Common myeloid progenitor, CD34-positive (primary cell): ENCODE measurements at regions not wholly inside any gene's neighbourhood (a gene's known extent, or its start where the extent isn't known, plus 50 kb on each side); places are given as distances from the start of the nearest gene placed in this dataset.

Source experiments
- CTCF ChIA-PET: fragments of 350-600 bp; sonication (Branson Sonifier 250); formaldehyde crosslinking; loops from one replicate; lab custom pipeline; 2021; ENCODE audit warnings: antibody characterized with exemption; lab: Charles Lee
- POLR2A ChIA-PET: fragments of 350-600 bp; sonication (Branson Sonifier 250); formaldehyde crosslinking; loops from one replicate; lab custom pipeline; 2021; ENCODE audit warnings: antibody characterized with exemption; lab: Charles Lee
- DNase-seq, 3 donors: peaks; one replicate each; pipeline versions ENCODE4 v3.0.0 to v3.0.0-alpha.2; 2013
- H3K27ac ChIP-seq, 2 experiments: 1 replicate in 1 of 2; 2 replicates in 1 of 2; pipeline ENCODE4 v1.7.0; 2013; ENCODE audit warnings: inconsistent platforms in 2 of 2, low read length in 2 of 2, mild to moderate bottlenecking in 2 of 2, low read depth in 1 of 2, moderate library complexity in 1 of 2; ENCODE audit not compliant: severe bottlenecking in 2 of 2, insufficient read depth in 1 of 2, poor library complexity in 1 of 2
- H3K27me3 ChIP-seq, 5 experiments: replicated peaks in 2 of 5; 1 replicate in 3 of 5; 2 replicates in 2 of 5; pipeline versions ENCODE4 v1.6.1 to v1.7.0; 2013; ENCODE audit warnings: low read length in 4 of 5, mild to moderate bottlenecking in 2 of 5, moderate library complexity in 2 of 5, inconsistent platforms in 1 of 5; ENCODE audit not compliant: insufficient read depth in 5 of 5, control insufficient read depth in 4 of 5
- H3K36me3 ChIP-seq, 4 experiments: 1 replicate in 2 of 4; 2 replicates in 2 of 4; pipeline versions ENCODE4 v1.6.1 to v1.7.0; 2013; ENCODE audit warnings: low read length in 3 of 4, control low read depth in 1 of 4, mild to moderate bottlenecking in 1 of 4; ENCODE audit not compliant: control insufficient read depth in 4 of 4, insufficient read depth in 4 of 4
- H3K4me1 ChIP-seq, 4 experiments: 1 replicate in 3 of 4; 2 replicates in 1 of 4; pipeline versions ENCODE4 v1.6.1 to v1.7.1; 2013; ENCODE audit warnings: low read length in 3 of 4, mild to moderate bottlenecking in 3 of 4, control low read depth in 1 of 4, inconsistent platforms in 1 of 4, moderate library complexity in 1 of 4; ENCODE audit not compliant: control insufficient read depth in 4 of 4, insufficient read depth in 4 of 4; ENCODE audit errors: control extremely low read depth in 1 of 4
- H3K4me3 ChIP-seq, 7 experiments: 1 replicate in 4 of 7; 2 replicates in 3 of 7; pipeline versions ENCODE4 v1.5.1 to v1.7.0; 2013; ENCODE audit warnings: mild to moderate bottlenecking in 7 of 7, low read length in 6 of 7, moderate library complexity in 6 of 7, inconsistent platforms in 2 of 7, low read depth in 2 of 7, control low read depth in 1 of 7; ENCODE audit not compliant: insufficient read depth in 4 of 7, control insufficient read depth in 1 of 7; ENCODE audit errors: extremely low read depth in 1 of 7
- H3K9me3 ChIP-seq, 5 experiments: 1 replicate in 4 of 5; 2 replicates in 1 of 5; pipeline versions ENCODE4 v1.6.1 to v1.7.1; 2013; ENCODE audit warnings: low read length in 4 of 5, mild to moderate bottlenecking in 2 of 5, inconsistent platforms in 1 of 5, low read depth in 1 of 5, moderate library complexity in 1 of 5; ENCODE audit not compliant: control insufficient read depth in 4 of 5, insufficient read depth in 2 of 5; ENCODE audit errors: control extremely low read depth in 1 of 5
- WGBS: methylation state at CpG from one replicate; pipeline ENCODE4 v1.1.5; 2013; ENCODE audit not compliant: insufficient coverage; 5-methylcytosine and 5-hydroxymethylcytosine counted together

DNA sequence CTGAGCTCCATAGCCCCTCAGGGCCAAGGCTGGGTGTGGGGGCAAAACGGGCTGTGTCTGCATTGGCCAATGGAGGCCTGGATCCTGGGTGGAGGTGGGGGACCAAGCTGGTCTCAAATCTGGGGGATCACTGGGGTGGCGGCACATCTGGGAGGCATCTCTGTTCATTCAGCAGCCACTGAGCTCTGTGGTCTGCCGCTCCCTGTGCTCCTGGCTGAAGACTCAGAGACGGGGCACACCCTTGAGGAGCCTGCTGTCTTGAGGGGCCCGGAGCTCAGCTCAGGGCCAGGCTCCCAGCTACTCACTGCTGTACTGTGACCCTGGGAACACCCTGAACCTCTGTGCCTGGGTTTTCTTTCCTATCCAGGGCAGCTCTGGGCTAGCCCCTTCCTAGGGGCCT lies 90.3 kb upstream of the WNT4 start:
- H3K36me3 ChIP-seq, result no peaks in the 10 kb centered on the region
- H3K4me1 ChIP-seq, result no peaks in the 10 kb centered on the region
- H3K4me3 ChIP-seq, result no peak overlapping the region
- H3K9me3 ChIP-seq, result no peaks in the 10 kb centered on the region
- WGBS, result 94% methylated on average over 4 of the region's 5 CpGs
- DNase-seq, result no peak
- H3K27me3 ChIP-seq, result peaks cover 0 to 55% (median 10%) of the 10 kb centered on the region in 5 experiments
- ChIA-PET POLR2A (interaction anchor here (0.6 kb wide), 1 partner anchor 39 kb away, joined by 4 read pairs; no protein-coding TSS in a partner anchor), CTCF (interaction anchor here (1.2 kb wide), 1 partner anchor 29 kb away, joined by 3 read pairs; no protein-coding TSS in a partner anchor)
- no peak overlapping the region for H3K27ac ChIP-seq

DNA sequence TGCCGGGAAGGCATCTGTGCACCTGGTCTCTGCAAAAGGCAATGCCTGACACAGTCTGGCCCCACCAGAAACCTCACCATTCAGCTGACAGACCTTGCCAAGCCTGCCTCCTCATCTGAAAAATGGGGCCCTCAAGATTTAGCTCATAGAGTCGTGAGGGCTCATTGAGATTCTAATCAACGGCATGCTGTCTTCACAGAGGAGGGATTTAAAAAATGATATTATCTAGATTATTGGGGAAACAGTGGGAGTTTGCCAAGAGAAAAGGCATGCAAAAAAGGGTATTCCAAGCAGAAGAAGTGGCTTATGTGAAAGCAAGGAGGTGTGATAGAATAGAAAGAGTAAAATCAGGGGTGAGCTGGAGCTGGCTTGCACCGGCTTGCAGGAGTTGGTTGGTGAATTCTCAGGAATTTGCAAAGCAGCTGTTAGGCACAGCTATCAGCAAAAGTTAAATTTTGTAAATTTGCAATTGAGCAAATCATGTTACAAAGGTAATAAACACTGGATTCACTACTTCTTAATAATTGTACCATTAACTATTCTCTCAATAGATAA lies 91.7 kb upstream of the WNT4 start:
- Histone ChIP-seq H3K27me3 (peaks cover 0 to 50% (median 13%) of the 10 kb centered on the region in 5 experiments), H3K36me3 (no peaks in the 10 kb centered on the region), H3K4me3 (no peak overlapping the region), H3K27ac (no peak overlapping the region), H3K9me3 (no peaks in the 10 kb centered on the region), H3K4me1 (no peaks in the 10 kb centered on the region)
- ChIA-PET POLR2A (interaction anchor here (0.7 kb wide), 1 partner anchor 276 kb away, joined by 3 read pairs; no protein-coding TSS in a partner anchor), CTCF (interaction anchor here (1.2 kb wide), 2 partner anchors 25 to 93 kb away, joined by 3 read pairs; no protein-coding TSS in a partner anchor)
- WGBS, result 53% methylated on average over 4 of the region's 4 CpGs
- DNase-seq, result no peak

DNA sequence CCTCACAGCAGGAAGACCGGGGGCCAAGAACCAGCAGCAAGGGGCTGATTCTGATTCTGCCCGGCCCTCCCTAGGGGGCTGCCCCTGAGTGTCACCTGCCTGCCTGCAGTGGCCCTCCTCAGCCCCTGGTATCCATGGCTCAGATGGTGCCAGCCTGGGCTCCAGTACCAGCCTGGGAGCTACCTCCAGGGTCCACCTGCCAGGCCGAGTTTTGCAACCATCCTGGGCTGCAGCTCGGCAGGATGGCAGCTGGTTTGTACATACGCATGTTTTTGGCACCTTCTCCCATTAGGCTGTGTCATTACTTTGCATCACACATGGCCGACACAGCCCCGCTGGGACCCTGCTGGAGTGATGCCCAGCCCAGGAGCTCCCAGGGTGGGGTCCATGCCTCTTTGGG lies 93.3 kb upstream of the WNT4 start:
- ChIA-PET CTCF (interaction anchor here (1.2 kb wide), 1 partner anchor 46 kb away, joined by 4 read pairs; no protein-coding TSS in a partner anchor), POLR2A (no interaction called here)
- no peaks in the 10 kb centered on the region for H3K9me3 ChIP-seq
- peaks cover 0 to 48% (median 11%) of the 10 kb centered on the region in 5 experiments for H3K27me3 ChIP-seq
- no peaks in the 10 kb centered on the region for H3K4me1 ChIP-seq
- WGBS, result 61% methylated on average over 7 of the region's 7 CpGs
- no peak overlapping the region for H3K27ac ChIP-seq
- DNase-seq, result no peak
- no peak overlapping the region for H3K4me3 ChIP-seq
- no peaks in the 10 kb centered on the region for H3K36me3 ChIP-seq

DNA sequence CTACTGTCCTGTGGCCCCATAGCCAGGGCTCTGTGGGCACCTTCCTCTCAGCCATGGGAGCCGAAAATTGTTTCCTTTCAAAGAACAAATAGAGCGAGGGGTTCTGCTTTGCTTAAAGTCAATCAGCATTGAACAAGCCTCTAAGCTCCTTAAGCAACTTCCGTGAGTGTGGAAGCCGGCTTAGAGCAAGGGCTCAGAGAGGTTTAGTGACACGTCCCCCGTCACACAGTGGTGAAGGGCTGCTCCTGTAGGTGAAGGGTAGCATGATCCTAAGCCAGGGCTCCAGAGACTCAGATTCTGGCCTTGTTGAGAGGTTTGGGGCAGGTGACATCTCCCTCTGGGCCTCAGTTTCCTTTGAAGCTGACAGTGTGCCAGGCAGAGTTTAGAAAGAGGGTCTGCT lies 94.0 kb upstream of the WNT4 start:
- 95% methylated on average over 6 of the region's 6 CpGs for WGBS
- no peak for DNase-seq
- no peaks in the 10 kb centered on the region for H3K36me3 ChIP-seq
- POLR2A ChIA-PET, result no interaction called here
- H3K27me3 ChIP-seq, result peaks cover 0 to 45% (median 12%) of the 10 kb centered on the region in 5 experiments
- CTCF ChIA-PET, result interaction anchor here (1.2 kb wide), 1 partner anchor 45 kb away, joined by 4 read pairs; no protein-coding TSS in a partner anchor
- H3K4me3 ChIP-seq, result no peak overlapping the region
- H3K9me3 ChIP-seq, result no peaks in the 10 kb centered on the region
- no peaks in the 10 kb centered on the region for H3K4me1 ChIP-seq
- H3K27ac ChIP-seq, result no peak overlapping the region

DNA sequence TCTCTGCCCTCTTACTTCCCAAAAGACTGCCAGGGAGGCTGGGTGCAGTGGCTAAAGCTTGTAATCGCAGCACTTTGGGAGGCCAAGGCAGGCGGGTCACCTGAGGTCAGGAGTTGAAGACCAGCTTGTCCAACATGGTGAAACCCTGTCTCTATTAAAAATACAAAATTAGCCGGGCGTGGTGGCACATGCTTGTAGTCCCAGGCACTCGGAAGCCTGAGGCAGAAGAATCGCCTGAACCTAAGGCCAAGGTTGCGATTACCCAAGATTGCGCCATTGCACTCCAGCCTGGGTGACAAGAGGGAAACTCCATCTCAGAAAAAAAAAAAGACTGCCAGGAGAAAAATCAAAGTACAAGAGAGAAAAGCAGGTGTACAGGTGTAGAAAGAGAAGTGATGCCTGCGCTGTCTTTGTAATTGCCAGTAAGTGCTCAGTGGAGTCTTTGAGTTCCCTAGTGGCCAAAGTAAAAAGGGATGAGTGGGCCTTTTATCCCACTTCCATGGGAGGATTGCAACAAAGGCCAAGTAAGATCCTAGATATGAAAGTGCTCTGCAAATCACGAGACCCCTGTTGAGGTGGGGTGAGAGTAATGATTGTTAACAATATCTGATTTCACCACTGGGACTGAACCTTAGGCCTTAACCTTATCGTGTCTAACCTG lies 94.7 kb upstream of the WNT4 start:
- peaks cover 0 to 42% (median 12%) of the 10 kb centered on the region in 5 experiments for H3K27me3 ChIP-seq
- H3K4me1 ChIP-seq, result no peaks in the 10 kb centered on the region
- ChIA-PET CTCF (no interaction called here), POLR2A (no interaction called here)
- no peaks in the 10 kb centered on the region for H3K9me3 ChIP-seq
- DNase-seq, result no peak
- H3K27ac ChIP-seq, result no peak overlapping the region
- H3K36me3 ChIP-seq, result no peaks in the 10 kb centered on the region
- no peak overlapping the region for H3K4me3 ChIP-seq
- WGBS, result 99% methylated on average over 11 of the region's 11 CpGs

DNA sequence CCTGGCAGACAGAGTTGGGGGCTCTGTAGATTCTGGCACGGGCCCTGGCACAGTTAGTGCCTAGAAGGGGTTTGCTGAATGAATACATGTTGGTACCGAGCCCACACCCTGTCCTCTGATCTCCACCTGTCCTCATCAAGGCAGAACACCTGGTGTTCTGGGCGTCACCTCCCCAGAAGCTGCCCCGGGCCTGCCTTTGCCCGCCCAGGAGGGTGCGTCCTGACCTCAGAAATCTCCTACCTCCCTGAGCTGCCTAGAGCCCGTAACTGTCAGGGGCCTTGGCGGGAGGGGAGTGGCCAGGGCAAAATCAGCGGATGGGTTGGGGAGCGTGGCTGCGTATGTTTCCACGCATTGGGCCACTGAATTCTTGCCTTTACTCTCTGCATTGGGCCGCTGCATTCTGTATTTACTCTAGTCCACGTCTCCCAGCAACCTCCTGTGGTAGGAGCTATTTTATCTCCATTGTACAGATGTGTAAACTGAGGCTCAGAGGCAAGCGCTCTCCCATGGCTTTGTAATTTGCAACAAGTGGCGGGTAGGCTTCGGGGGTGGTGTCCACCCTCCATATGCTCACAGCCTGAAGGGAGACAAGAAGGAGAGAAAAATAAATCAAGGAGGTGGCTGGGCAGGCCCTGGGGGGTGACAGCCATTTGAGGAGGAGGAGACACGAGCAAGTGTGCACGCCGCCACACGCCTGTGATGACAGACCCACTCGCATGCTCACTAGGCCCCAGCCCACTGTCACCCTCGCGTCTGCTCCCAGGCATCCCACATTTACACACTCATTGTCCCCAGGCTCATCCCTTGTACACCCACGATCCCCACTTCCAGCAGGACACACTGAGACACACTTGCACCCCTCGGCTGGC lies 95.7 kb upstream of the WNT4 start:
- DNase-seq, result no peak
- H3K27ac ChIP-seq, result no peak overlapping the region
- ChIA-PET CTCF (no interaction called here), POLR2A (no interaction called here)
- H3K4me3 ChIP-seq, result no peak overlapping the region
- peaks cover 0 to 32% (median 13%) of the 10 kb centered on the region in 5 experiments for H3K27me3 ChIP-seq
- H3K4me1 ChIP-seq, result no peaks in the 10 kb centered on the region
- 97% methylated on average over 15 of the region's 26 CpGs for WGBS
- no peaks in the 10 kb centered on the region for H3K36me3 ChIP-seq
- H3K9me3 ChIP-seq, result no peaks in the 10 kb centered on the region
